IMR-90 (cell line): ENCODE measurements at regions not wholly inside any gene's neighbourhood (a gene's known extent, or its start where the extent isn't known, plus 50 kb on each side); places are given as distances from the start of the nearest gene placed in this dataset.

Experiments
- ATAC-seq: fragments of 200-7000 bp; cut with Tn5 transposase; 2 replicates; pipeline ENCODE4 v1.9.1; 2020; ENCODE audit warnings: low read depth, mild to moderate bottlenecking, moderate library complexity
- BruUV-seq: library from RNA; stranded (reverse); fragments of 400-500 nt; replicated peaks from 2 replicates; lab custom pipeline; 2021; lab: Mats Ljungman, UMichigan
- CTCF ChIA-PET: fragments of 300-600 bp; formaldehyde crosslinking; extraction: SDS; loops from one replicate; lab custom pipeline; 2021; ENCODE audit warnings: antibody characterized with exemption; lab: Yijun Ruan, JAX
- POLR2A ChIA-PET: fragments of 300-600 bp; sonication (Branson Sonifier 250); formaldehyde crosslinking; loops from one replicate; lab custom pipeline; 2022; ENCODE audit warnings: antibody characterized with exemption; ENCODE audit not compliant: unreplicated experiment; lab: Charles Lee
- DNase-seq: peaks from one replicate; pipeline ENCODE4 v3.0.0; 2013
- H2AFZ ChIP-seq: replicated peaks from 2 replicates; pipeline ENCODE3; 2013; ENCODE audit warnings: low read length, mild to moderate bottlenecking; ENCODE audit not compliant: poor library complexity
- H2AK5ac ChIP-seq: 2 replicates; pipeline ENCODE4 v1.6.1; 2013; ENCODE audit warnings: low read depth, low read length, inconsistent platforms
- H2AK9ac ChIP-seq: replicated peaks from 2 replicates; pipeline ENCODE3; 2013; ENCODE audit warnings: mild to moderate bottlenecking, low read depth, low read length, moderate library complexity; ENCODE audit not compliant: poor library complexity
- H2BK120ac ChIP-seq: 2 replicates; pipeline ENCODE4 v1.6.1; 2013; ENCODE audit warnings: low read depth, low read length, inconsistent platforms
- H2BK15ac ChIP-seq: 3 replicates; pipeline ENCODE4 v1.6.1; 2013; ENCODE audit warnings: low read depth, low read length, inconsistent platforms
- H2BK20ac ChIP-seq: 2 replicates; pipeline ENCODE4 v1.6.1; 2013; ENCODE audit warnings: low read depth, mild to moderate bottlenecking, inconsistent platforms, low read length, moderate library complexity
- H2BK5ac ChIP-seq: 2 replicates; pipeline ENCODE4 v1.6.1; 2013; ENCODE audit warnings: mild to moderate bottlenecking, low read depth, low read length, inconsistent platforms; ENCODE audit not compliant: poor library complexity, severe bottlenecking
- H3K14ac ChIP-seq: replicated peaks from 2 replicates; pipeline ENCODE4 v1.6.1; 2013; ENCODE audit warnings: low read depth, low read length, inconsistent platforms
- H3K18ac ChIP-seq: 2 replicates; pipeline ENCODE4 v1.6.1; 2013; ENCODE audit warnings: low read depth, low read length, control low read depth
- H3K23ac ChIP-seq: 2 replicates; pipeline ENCODE4 v1.6.1; 2013; ENCODE audit warnings: low read depth, low read length, inconsistent platforms
- H3K27ac ChIP-seq: 2 replicates; pipeline ENCODE4 v1.5.1; 2013; ENCODE audit warnings: mild to moderate bottlenecking, control low read depth, low read length; ENCODE audit not compliant: insufficient read depth
- H3K27me3 ChIP-seq: 2 replicates; pipeline ENCODE4 v1.6.1; 2013; ENCODE audit warnings: low read length; ENCODE audit not compliant: control insufficient read depth, insufficient read depth
- H3K36me3 ChIP-seq: 2 replicates; pipeline ENCODE4 v1.6.1; 2013; ENCODE audit warnings: low read length, mixed read lengths; ENCODE audit not compliant: control insufficient read depth, insufficient read depth
- H3K4ac ChIP-seq: 2 replicates; pipeline ENCODE4 v1.6.1; 2013; ENCODE audit warnings: low read depth, low read length, inconsistent platforms
- H3K4me1 ChIP-seq: 2 replicates; pipeline ENCODE4 v1.6.1; 2013; ENCODE audit warnings: low read length, mixed read lengths; ENCODE audit not compliant: control insufficient read depth, insufficient read depth
- H3K4me2 ChIP-seq: 2 replicates; pipeline ENCODE4 v1.6.1; 2013; ENCODE audit warnings: low read depth, mild to moderate bottlenecking, control low read depth, low read length, moderate library complexity
- H3K4me3 ChIP-seq: 2 replicates; pipeline ENCODE4 v1.5.1; 2013; ENCODE audit warnings: low read depth, mild to moderate bottlenecking, control low read depth, low read length, moderate library complexity; ENCODE audit not compliant: insufficient read depth
- H3K56ac ChIP-seq: 2 replicates; pipeline ENCODE4 v1.6.1; 2013; ENCODE audit warnings: low read length, inconsistent platforms; ENCODE audit not compliant: insufficient read depth; ENCODE audit errors: extremely low read depth
- H3K79me1 ChIP-seq, 2 experiments: 2 replicates each; pipeline ENCODE4 v1.6.1; 2013; ENCODE audit warnings: low read length in 2 of 2, inconsistent platforms in 1 of 2, low read depth in 1 of 2
- H3K9ac ChIP-seq: 2 replicates; pipeline ENCODE4 v1.6.1; 2013; ENCODE audit warnings: low read depth, low read length, control low read depth
- H3K9me1 ChIP-seq: 2 replicates; pipeline ENCODE4 v1.6.1; 2013; ENCODE audit warnings: low read length, inconsistent platforms; ENCODE audit not compliant: insufficient read depth
- H3K9me3 ChIP-seq: 2 replicates; pipeline ENCODE4 v1.6.1; 2013; ENCODE audit warnings: low read length; ENCODE audit not compliant: control insufficient read depth, insufficient read depth
- H4K20me1 ChIP-seq: 2 replicates; pipeline ENCODE4 v1.6.1; 2013; ENCODE audit warnings: low read length, inconsistent platforms; ENCODE audit not compliant: insufficient read depth
- H4K5ac ChIP-seq: 2 replicates; pipeline ENCODE4 v1.6.1; 2013; ENCODE audit warnings: mild to moderate bottlenecking, low read depth, low read length, control low read depth
- H4K8ac ChIP-seq, 2 experiments: 2 replicates each; pipeline ENCODE4 v1.6.1; 2013; ENCODE audit warnings: low read depth in 2 of 2, low read length in 2 of 2, control low read depth in 1 of 2, inconsistent platforms in 1 of 2
- H4K91ac ChIP-seq: 2 replicates; pipeline ENCODE4 v1.6.1; 2013; ENCODE audit warnings: low read depth, low read length, inconsistent platforms; ENCODE audit not compliant: insufficient read depth
- MAFK ChIP-seq: IDR thresholded peaks from 2 replicates; pipeline ENCODE4 v1.6.1; 2012; ENCODE audit warnings: low read depth, low read length, improper control_type of control experiment
- MAZ ChIP-seq: IDR thresholded peaks from 2 replicates; pipeline ENCODE4 v1.6.1; 2012; ENCODE audit warnings: low read depth, mild to moderate bottlenecking, low read length, improper control_type of control experiment, moderate library complexity, borderline replicate concordance
- WGBS, 2 experiments: methylation state at CpG; one replicate each; pipeline versions ENCODE4 v1.1.5 to v1.1.7; 2013; ENCODE audit warnings: missing lambda C conversion rate in 2 of 2; ENCODE audit not compliant: insufficient read length in 1 of 2; ENCODE audit errors: extremely low coverage in 2 of 2; 5-methylcytosine and 5-hydroxymethylcytosine counted together
- dilution Hi-C: fragments of 300-500 bp; cut with HindIII; formaldehyde crosslinking; loops from one replicate; pipeline ENCODE4 v1.14.3; 2018; ENCODE audit warnings: low sequenced_read_pairs; ENCODE audit not compliant: unreplicated experiment
- in situ Hi-C: fragments of 300-500 bp; cut with MboI; formaldehyde crosslinking; loops from 3 replicates; pipeline ENCODE4 v1.14.3; 2019; ENCODE audit warnings: low sequenced_read_pairs, inconsistent platforms, mixed read lengths
- intact Hi-C: fragments of 100-400 bp; cut with micrococcal nuclease; formaldehyde crosslinking; loops from 2 replicates; pipeline ENCODE4 v1.10.0; 2022

DNA sequence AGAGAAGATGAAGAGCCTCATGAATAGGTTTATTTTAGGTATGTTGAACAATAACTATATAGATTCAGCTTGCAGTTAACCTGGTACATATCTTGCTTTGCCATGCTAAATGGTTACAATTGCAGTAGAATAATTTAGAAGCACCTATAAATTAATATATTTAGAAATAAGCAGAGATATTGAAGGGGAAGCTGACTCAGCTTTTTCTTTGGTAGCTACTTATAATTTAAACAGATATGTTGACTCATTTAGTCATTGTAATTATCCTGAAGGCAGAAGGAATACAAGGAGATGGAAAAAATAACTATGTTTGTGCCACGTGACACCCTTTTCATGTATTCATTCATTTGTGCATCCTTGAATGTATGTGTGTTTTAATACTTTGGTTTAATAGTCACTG is 755.5 kb downstream of the SUCLG1 start:
- Histone ChIP-seq H3K18ac (no peak overlapping the region), H3K9ac (no peak overlapping the region), H2AK5ac (no peak overlapping the region), H3K14ac (no peak overlapping the region), H3K79me1 (no peaks in the 10 kb centered on the region), H2BK15ac (no peak overlapping the region), H4K20me1 (no peaks in the 10 kb centered on the region), H3K4me3 (no peak overlapping the region), H2BK120ac (no peak overlapping the region), H3K4me1 (no peaks in the 10 kb centered on the region), H3K36me3 (no peaks in the 10 kb centered on the region), H4K8ac (no peak overlapping the region), H3K4ac (no peak overlapping the region), H3K9me1 (no peaks in the 10 kb centered on the region), H3K27me3 (no peaks in the 10 kb centered on the region), H3K9me3 (no peaks in the 10 kb centered on the region), H3K4me2 (no peak overlapping the region), H4K91ac (no peak overlapping the region), H3K56ac (no peak overlapping the region), H3K27ac (no peak overlapping the region), H4K5ac (no peak overlapping the region), H2AK9ac (no peak overlapping the region), H3K23ac (no peak overlapping the region), H2BK20ac (no peak overlapping the region), H2AFZ (no peak overlapping the region), H2BK5ac (no peak overlapping the region)
- CTCF ChIA-PET = no interaction called here
- dilution Hi-C loops (no loop called here), intact Hi-C loops (no loop called here), in situ Hi-C loops (no loop called here)
- no peak for DNase-seq
- ATAC-seq = no peak
- TF ChIP-seq MAFK = peak; percentile 90
- TF ChIP-seq MAZ = no peak
- no TSS peak for BruUV-seq
- POLR2A ChIA-PET = no interaction called here
- WGBS, 2 experiments = no CpG with 5 or more reads among the region's 1 CpG
